Upper lobe of left lung (tissue), 4 donors: ENCODE measurements at regions not wholly inside any gene's neighbourhood (a gene's known extent, or its start where the extent isn't known, plus 50 kb on each side); places are given as distances from the start of the nearest gene placed in this dataset.

Source experiments
- EP300 ChIP-seq, 4 donors: sonication (generic); formaldehyde crosslinking; IDR thresholded peaks; one replicate each; pipeline ENCODE4 v1.5.1; 2017; ENCODE audit warnings: antibody characterized with exemption in 4 of 4, control low read depth in 2 of 4
- POLR2A ChIP-seq, 4 donors: fragments of 450-650 bp; IDR thresholded peaks; one replicate each; pipeline ENCODE4 v1.5.1; 2016 to 2017; ENCODE audit warnings: antibody characterized with exemption in 4 of 4, mild to moderate bottlenecking in 2 of 4
- TF ChIP-seq, protein P1 (sequence below), 6 experiments: fragments of 450-650 bp in 4 of 6; fragments of 200-600 bp in 2 of 6; sonication (generic) in 2 of 6; IDR thresholded peaks; one replicate each; pipeline ENCODE4 v1.5.1; 2016 to 2019; ENCODE audit warnings: antibody characterized with exemption in 6 of 6

DNA sequence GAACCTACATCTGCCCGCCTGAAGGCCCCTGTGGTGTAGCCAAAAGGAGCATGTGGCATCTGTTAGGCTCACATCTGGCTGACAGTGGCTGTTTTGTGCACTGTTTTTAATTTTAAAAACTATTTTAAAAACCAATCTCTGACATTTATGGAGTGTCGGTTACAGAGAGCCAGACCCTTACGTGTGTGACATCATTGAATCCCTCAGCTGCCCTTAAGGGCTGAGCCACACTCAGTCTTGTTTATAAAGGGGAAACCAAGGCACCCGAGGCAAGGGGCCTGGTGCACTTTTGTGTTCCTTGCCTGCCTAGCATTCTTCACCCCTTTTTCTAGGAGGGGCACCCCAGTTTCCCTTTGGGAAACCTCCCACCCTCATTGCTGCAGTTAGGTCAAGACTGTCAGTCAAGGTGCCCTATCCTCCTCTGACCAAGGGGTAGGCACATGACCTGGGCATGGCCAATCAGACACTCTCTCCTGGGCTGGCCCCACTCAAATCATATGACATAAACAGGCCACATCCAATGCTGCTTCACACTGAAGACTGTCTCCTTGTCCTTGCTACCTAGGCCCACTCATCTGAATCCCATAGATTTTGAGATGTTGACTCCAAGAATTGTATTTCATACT lies 105.3 kb downstream of the LSM3 start:
- TF ChIP-seq, protein P1, sequence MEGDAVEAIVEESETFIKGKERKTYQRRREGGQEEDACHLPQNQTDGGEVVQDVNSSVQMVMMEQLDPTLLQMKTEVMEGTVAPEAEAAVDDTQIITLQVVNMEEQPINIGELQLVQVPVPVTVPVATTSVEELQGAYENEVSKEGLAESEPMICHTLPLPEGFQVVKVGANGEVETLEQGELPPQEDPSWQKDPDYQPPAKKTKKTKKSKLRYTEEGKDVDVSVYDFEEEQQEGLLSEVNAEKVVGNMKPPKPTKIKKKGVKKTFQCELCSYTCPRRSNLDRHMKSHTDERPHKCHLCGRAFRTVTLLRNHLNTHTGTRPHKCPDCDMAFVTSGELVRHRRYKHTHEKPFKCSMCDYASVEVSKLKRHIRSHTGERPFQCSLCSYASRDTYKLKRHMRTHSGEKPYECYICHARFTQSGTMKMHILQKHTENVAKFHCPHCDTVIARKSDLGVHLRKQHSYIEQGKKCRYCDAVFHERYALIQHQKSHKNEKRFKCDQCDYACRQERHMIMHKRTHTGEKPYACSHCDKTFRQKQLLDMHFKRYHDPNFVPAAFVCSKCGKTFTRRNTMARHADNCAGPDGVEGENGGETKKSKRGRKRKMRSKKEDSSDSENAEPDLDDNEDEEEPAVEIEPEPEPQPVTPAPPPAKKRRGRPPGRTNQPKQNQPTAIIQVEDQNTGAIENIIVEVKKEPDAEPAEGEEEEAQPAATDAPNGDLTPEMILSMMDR (IDR thresholded peaks at IDR 0.05), result no peak
- TF ChIP-seq EP300 (IDR thresholded peaks at IDR 0.05), result no peak
- TF ChIP-seq POLR2A (IDR thresholded peaks at IDR 0.05), result no peak
